ENCODE measurements at regions not wholly inside any gene's neighbourhood (a gene's known extent, or its start where the extent isn't known, plus 50 kb on each side); places are given as distances from the start of the nearest gene placed in this dataset.

DNA sequence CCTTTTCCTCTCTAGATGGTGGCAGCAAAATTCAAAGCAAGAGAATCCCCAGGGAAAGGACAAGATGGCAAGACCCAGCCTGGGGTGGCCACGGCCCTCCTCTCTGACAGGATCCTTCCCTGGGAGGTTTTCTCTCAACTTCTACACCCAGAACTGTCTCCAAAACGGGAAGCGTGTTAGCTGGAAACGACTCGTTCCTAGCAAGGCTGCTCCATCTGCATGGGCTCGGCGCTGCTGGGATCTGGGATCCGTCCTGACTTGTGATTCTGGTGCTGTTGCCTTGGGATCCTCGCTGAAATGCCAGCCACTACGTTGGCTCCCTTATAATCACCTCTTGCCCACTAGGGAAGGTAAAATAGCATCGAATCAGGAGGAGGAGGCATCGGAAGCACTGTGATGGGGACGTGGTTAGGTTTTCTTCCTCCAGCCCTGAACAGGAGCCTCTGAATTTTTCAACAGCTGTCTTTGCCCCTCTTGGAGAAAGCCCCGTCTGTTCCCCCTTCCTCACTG is 514.8 kb upstream of the MYT1L start:
- Histone ChIP-seq H3K27me3 (ENCODE audit: control insufficient read depth in 4 of 4, insufficient read depth in 4 of 4, low read length in 3 of 4) (no peaks in the 10 kb centered on the region), H3K4me3 (ENCODE audit: low read depth in 1 of 3, low read length in 3 of 3) (no peak overlapping the region), H3K27ac (ENCODE audit: low read depth in 1 of 2, low read length in 2 of 2) (no peak overlapping the region), H3K9me3 (ENCODE audit: control insufficient read depth in 4 of 4, low read length in 3 of 4) (no peaks in the 10 kb centered on the region), H3K9ac (ENCODE audit: low read depth in 1 of 2, low read length in 2 of 2) (no peak overlapping the region), H3K4me1 (ENCODE audit: control insufficient read depth in 4 of 4, insufficient read depth in 4 of 4, low read length in 3 of 4) (no peaks in the 10 kb centered on the region), H3K36me3 (ENCODE audit: control insufficient read depth in 4 of 4, insufficient read depth in 3 of 4, low read depth in 1 of 4, low read length in 3 of 4) (no peaks in the 10 kb centered on the region)
- no peak for DNase-seq (ENCODE audit: low spot score)
- TF ChIP-seq REST (IDR thresholded peaks at IDR 0.05) (no peak), SP1 (IDR thresholded peaks at IDR 0.05) (no peak), FOXA2 (IDR thresholded peaks at IDR 0.05) (no peak), TAF1 (conservative IDR thresholded peaks at IDR 0.05) (no peak), HNF4A (conservative IDR thresholded peaks at IDR 0.05) (no peak), HNF4G (IDR thresholded peaks at IDR 0.05) (no peak), RAD21 (IDR thresholded peaks at IDR 0.05) (no peak), CTCF (IDR thresholded peaks at IDR 0.05; ENCODE audit: low read depth, low read length, missing input control) (no peak), RXRA (IDR thresholded peaks at IDR 0.05) (no peak), EGR1 (IDR thresholded peaks at IDR 0.05; ENCODE audit: low read depth in 2 of 2) (no peak), YY1 (IDR thresholded peaks at IDR 0.05) (no peak), ATF3 (IDR thresholded peaks at IDR 0.05) (no peak)
- TF ChIP-seq, protein P1, sequence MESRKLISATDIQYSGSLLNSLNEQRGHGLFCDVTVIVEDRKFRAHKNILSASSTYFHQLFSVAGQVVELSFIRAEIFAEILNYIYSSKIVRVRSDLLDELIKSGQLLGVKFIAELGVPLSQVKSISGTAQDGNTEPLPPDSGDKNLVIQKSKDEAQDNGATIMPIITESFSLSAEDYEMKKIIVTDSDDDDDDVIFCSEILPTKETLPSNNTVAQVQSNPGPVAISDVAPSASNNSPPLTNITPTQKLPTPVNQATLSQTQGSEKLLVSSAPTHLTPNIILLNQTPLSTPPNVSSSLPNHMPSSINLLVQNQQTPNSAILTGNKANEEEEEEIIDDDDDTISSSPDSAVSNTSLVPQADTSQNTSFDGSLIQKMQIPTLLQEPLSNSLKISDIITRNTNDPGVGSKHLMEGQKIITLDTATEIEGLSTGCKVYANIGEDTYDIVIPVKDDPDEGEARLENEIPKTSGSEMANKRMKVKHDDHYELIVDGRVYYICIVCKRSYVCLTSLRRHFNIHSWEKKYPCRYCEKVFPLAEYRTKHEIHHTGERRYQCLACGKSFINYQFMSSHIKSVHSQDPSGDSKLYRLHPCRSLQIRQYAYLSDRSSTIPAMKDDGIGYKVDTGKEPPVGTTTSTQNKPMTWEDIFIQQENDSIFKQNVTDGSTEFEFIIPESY (IDR thresholded peaks at IDR 0.05) = no peak
- WGBS = 76% methylated on average over 14 of the region's 14 CpGs

DNA sequence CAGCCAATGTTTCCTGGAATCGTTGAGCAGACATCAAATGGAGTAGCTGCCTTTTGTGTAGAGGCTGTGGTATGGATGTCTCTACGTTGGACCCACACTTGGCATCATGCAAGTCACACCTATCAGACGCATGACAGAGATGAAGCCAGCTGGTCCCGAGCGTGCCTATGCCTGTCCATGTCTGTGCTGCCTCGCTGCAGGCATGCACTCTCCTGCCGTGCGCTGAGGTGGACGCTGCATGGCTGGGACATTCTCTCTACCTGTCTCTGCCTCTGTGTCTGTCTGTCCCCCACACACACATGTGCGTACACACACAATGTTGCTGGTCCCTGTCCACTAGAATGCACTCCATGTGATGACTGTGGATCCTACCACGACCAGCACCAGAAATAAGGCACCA is 514.2 kb upstream of the MYT1L start:
- Histone ChIP-seq H3K36me3 (ENCODE audit: control insufficient read depth in 4 of 4, insufficient read depth in 3 of 4, low read depth in 1 of 4, low read length in 3 of 4) (no peaks in the 10 kb centered on the region), H3K4me3 (ENCODE audit: low read depth in 1 of 3, low read length in 3 of 3) (no peak overlapping the region), H3K4me1 (ENCODE audit: control insufficient read depth in 4 of 4, insufficient read depth in 4 of 4, low read length in 3 of 4) (no peaks in the 10 kb centered on the region), H3K9me3 (ENCODE audit: control insufficient read depth in 4 of 4, low read length in 3 of 4) (no peaks in the 10 kb centered on the region), H3K27ac (ENCODE audit: low read depth in 1 of 2, low read length in 2 of 2) (no peak overlapping the region), H3K27me3 (ENCODE audit: control insufficient read depth in 4 of 4, insufficient read depth in 4 of 4, low read length in 3 of 4) (no peaks in the 10 kb centered on the region), H3K9ac (ENCODE audit: low read depth in 1 of 2, low read length in 2 of 2) (no peak overlapping the region)
- DNase-seq (ENCODE audit: low spot score) = no peak
- 85% methylated on average over 11 of the region's 11 CpGs for WGBS
- TF ChIP-seq FOXA2 (IDR thresholded peaks at IDR 0.05) (no peak), SP1 (IDR thresholded peaks at IDR 0.05) (no peak), FOXA1 (IDR thresholded peaks at IDR 0.05) (no peak), ATF3 (IDR thresholded peaks at IDR 0.05) (no peak), TAF1 (conservative IDR thresholded peaks at IDR 0.05) (no peak), MAX (IDR thresholded peaks at IDR 0.05) (no peak), HNF4G (IDR thresholded peaks at IDR 0.05) (no peak), JUND (IDR thresholded peaks at IDR 0.05) (no peak), NR2F2 (IDR thresholded peaks at IDR 0.05) (no peak), EGR1 (IDR thresholded peaks at IDR 0.05; ENCODE audit: low read depth in 2 of 2) (no peak)
- TF ChIP-seq, protein P1 (IDR thresholded peaks at IDR 0.05) = no peak

All from liver (tissue), 8 donors.